SU-DHL-6 (cell line): ENCODE measurements at regions not wholly inside any gene's neighbourhood (a gene's known extent, or its start where the extent isn't known, plus 50 kb on each side); places are given as distances from the start of the nearest gene placed in this dataset.

Experiments used
- H2AFZ ChIP-seq: fragments of 200-600 bp; sonication (generic); 2 replicates; pipeline ENCODE4 v1.6.1; 2014; ENCODE audit warnings: low read depth, mild to moderate bottlenecking, moderate library complexity, mixed read lengths, antibody characterized with exemption, low read length; ENCODE audit not compliant: severe bottlenecking
- H3F3A ChIP-seq: fragments of 200-600 bp; shearing (Covaris generic); 2 replicates; pipeline ENCODE4 v1.6.0; 2016; ENCODE audit warnings: antibody characterized with exemption, mild to moderate bottlenecking; ENCODE audit not compliant: insufficient read depth
- H3K27ac ChIP-seq: fragments of 200-600 bp; sonication (generic); 2 replicates; pipeline ENCODE4 v1.5.1; 2016; ENCODE audit warnings: low read depth, mild to moderate bottlenecking, low read length, moderate library complexity, mixed read lengths
- H3K27me3 ChIP-seq: fragments of 200-600 bp; sonication (generic), shearing (Covaris generic); 2 replicates; pipeline ENCODE4 v1.6.0; 2014; ENCODE audit warnings: mild to moderate bottlenecking, low read length
- H3K36me3 ChIP-seq: fragments of 200-600 bp; sonication (generic); 2 replicates; pipeline ENCODE4 v1.6.1; 2014; ENCODE audit warnings: mild to moderate bottlenecking, low read length, mixed read lengths
- H3K4me2 ChIP-seq: fragments of 300-600, 200-600 bp; shearing (Covaris generic), sonication (generic); 2 replicates; pipeline ENCODE4 v1.6.0; 2014; ENCODE audit warnings: low read length, low read depth, mild to moderate bottlenecking; ENCODE audit not compliant: poor library complexity, severe bottlenecking
- H3K4me3 ChIP-seq: fragments of 200-600 bp; sonication (generic); 2 replicates; pipeline ENCODE4 v1.5.1; 2014; ENCODE audit warnings: antibody characterized with exemption, low read length, mild to moderate bottlenecking, mixed read lengths; ENCODE audit not compliant: insufficient read depth, poor library complexity, severe bottlenecking
- H3K79me2 ChIP-seq: fragments of 200-600 bp; sonication (generic); 2 replicates; pipeline ENCODE4 v1.6.1; 2014; ENCODE audit warnings: mild to moderate bottlenecking, low read length, moderate library complexity; ENCODE audit not compliant: insufficient read depth
- H3K9ac ChIP-seq: fragments of 200-600 bp; sonication (generic); 2 replicates; pipeline ENCODE4 v1.7.0; 2014; ENCODE audit warnings: mild to moderate bottlenecking, low read length
- H3K9me2 ChIP-seq: fragments of 200-600 bp; sonication (generic); replicated peaks from 2 replicates; pipeline ENCODE4 v1.6.1; 2014; ENCODE audit warnings: low read length; ENCODE audit not compliant: insufficient read depth
- H3K9me3 ChIP-seq: fragments of 200-600 bp; sonication (generic); 2 replicates; pipeline ENCODE4 v1.6.1; 2014; ENCODE audit warnings: low read length, mixed read lengths; ENCODE audit not compliant: insufficient read depth
- H4K20me1 ChIP-seq: fragments of 200-600 bp; sonication (generic); 2 replicates; pipeline ENCODE4 v1.6.1; 2014; ENCODE audit warnings: low read depth, mild to moderate bottlenecking, antibody characterized with exemption, low read length, moderate library complexity, mixed read lengths
- EZH2phosphoT487 ChIP-seq: fragments of 200-600 bp; sonication (generic), shearing (Covaris generic); conservative IDR thresholded peaks from 2 replicates; pipeline ENCODE4 v1.6.1; 2018; ENCODE audit warnings: mild to moderate bottlenecking, antibody characterized with exemption, low read length, moderate library complexity, mixed read lengths
- TF ChIP-seq, protein P1 (sequence below): fragments of 200-600 bp; sonication (generic); IDR thresholded peaks from one replicate; pipeline ENCODE4 v1.5.1; 2017; ENCODE audit warnings: antibody characterized with exemption, mild to moderate bottlenecking, low read length, moderate library complexity; ENCODE audit not compliant: insufficient read depth, poor library complexity, severe bottlenecking

- Histone ChIP-seq H3F3A (no peaks in the 10 kb centered on the region), H3K4me3 (no peak overlapping the region), H2AFZ (no peak overlapping the region), H4K20me1 (no peaks in the 10 kb centered on the region), H3K36me3 (no peaks in the 10 kb centered on the region), H3K4me2 (no peak overlapping the region), H3K9me3 (no peaks in the 10 kb centered on the region), H3K79me2 (no peaks in the 10 kb centered on the region), H3K9me2 (no peaks in the 10 kb centered on the region), H3K27me3 (no peaks in the 10 kb centered on the region), H3K27ac (no peak overlapping the region), H3K9ac (no peak overlapping the region)
- TF ChIP-seq, protein P1, sequence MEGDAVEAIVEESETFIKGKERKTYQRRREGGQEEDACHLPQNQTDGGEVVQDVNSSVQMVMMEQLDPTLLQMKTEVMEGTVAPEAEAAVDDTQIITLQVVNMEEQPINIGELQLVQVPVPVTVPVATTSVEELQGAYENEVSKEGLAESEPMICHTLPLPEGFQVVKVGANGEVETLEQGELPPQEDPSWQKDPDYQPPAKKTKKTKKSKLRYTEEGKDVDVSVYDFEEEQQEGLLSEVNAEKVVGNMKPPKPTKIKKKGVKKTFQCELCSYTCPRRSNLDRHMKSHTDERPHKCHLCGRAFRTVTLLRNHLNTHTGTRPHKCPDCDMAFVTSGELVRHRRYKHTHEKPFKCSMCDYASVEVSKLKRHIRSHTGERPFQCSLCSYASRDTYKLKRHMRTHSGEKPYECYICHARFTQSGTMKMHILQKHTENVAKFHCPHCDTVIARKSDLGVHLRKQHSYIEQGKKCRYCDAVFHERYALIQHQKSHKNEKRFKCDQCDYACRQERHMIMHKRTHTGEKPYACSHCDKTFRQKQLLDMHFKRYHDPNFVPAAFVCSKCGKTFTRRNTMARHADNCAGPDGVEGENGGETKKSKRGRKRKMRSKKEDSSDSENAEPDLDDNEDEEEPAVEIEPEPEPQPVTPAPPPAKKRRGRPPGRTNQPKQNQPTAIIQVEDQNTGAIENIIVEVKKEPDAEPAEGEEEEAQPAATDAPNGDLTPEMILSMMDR, result no peak
- TF ChIP-seq EZH2phosphoT487, result no peak
These were observed 767.9 kb upstream of the SLITRK6 start for GRCh38 chr13:86567119-86567518.

DNA sequence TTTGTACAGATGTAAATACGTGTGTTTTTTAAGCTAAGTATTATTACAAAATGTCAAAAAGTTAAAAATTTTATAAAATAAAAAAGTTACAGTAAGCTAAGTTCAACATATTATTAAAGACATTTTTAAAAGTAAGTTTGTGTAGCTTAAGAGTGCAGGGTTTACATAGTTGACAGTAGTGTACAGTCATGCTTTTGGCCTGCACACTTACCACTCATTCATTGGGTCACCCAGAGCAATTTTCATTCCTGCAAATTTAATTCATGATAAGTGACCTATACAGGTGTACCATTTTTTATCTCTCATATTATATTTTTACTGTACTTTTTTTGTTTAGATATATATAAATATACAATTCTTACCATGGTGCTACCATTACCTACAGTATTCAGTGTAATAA is 769.9 kb upstream of the SLITRK6 start:
- H3K9me2 ChIP-seq, result no peaks in the 10 kb centered on the region
- no peaks in the 10 kb centered on the region for H3K27me3 ChIP-seq
- H3K79me2 ChIP-seq, result no peaks in the 10 kb centered on the region
- H2AFZ ChIP-seq, result no peak overlapping the region
- H3F3A ChIP-seq, result no peaks in the 10 kb centered on the region
- H3K4me2 ChIP-seq, result no peak overlapping the region
- H3K36me3 ChIP-seq, result no peaks in the 10 kb centered on the region
- no peaks in the 10 kb centered on the region for H3K9me3 ChIP-seq
- no peak overlapping the region for H3K4me3 ChIP-seq
- TF ChIP-seq EZH2phosphoT487, result no peak
- TF ChIP-seq, protein P1, result no peak
- no peak overlapping the region for H3K27ac ChIP-seq
- H3K9ac ChIP-seq, result no peak overlapping the region
- no peaks in the 10 kb centered on the region for H4K20me1 ChIP-seq

DNA sequence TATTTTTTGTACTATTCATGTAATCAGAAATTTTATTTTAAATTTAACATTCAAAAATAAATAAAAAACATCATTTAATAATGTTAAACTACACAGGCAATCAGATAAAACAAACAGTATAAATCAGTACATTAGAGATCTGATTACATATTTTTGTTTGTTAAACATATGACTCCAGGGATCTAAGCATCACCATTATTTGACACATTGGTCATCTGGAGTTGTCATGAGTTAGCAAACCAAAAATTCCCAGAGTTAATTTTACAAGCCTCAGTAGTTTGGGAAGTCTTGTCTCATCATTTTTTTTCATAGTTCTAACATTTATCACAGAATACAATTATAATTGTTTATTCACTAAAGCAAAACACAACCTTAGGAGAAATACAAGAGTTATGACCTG is 770.8 kb upstream of the SLITRK6 start:
- H3K27me3 ChIP-seq, result no peaks in the 10 kb centered on the region

More for the DNA sequence above, 770.8 kb upstream of the SLITRK6 start:
- Histone ChIP-seq H3K9ac (no peak overlapping the region), H3K79me2 (no peaks in the 10 kb centered on the region), H3K36me3 (no peaks in the 10 kb centered on the region), H3K4me2 (no peak overlapping the region), H3K9me2 (no peaks in the 10 kb centered on the region), H2AFZ (no peak overlapping the region), H3K27ac (no peak overlapping the region), H4K20me1 (no peaks in the 10 kb centered on the region), H3F3A (no peaks in the 10 kb centered on the region), H3K9me3 (no peaks in the 10 kb centered on the region), H3K4me3 (no peak overlapping the region)
- TF ChIP-seq, protein P1, result no peak
- TF ChIP-seq EZH2phosphoT487, result no peak
